Dermis blood vessel endothelial cell (primary cell): ENCODE measurements at regions not wholly inside any gene's neighbourhood (a gene's known extent, or its start where the extent isn't known, plus 50 kb on each side); places are given as distances from the start of the nearest gene placed in this dataset.
"Not testable (repeated sequence)": the region's sequence is repeated elsewhere in the genome, so short reads cannot be mapped to it uniquely, and the experiment has no call there.

ENCODE experiments used
- DNase-seq: peaks from one replicate; pipeline ENCODE4 v3.0.0; 2010

- DNase-seq = no peak
These were observed 302.8 kb upstream of the CRIM1 start for GRCh38 chr2:36052819-36053218.

GRCh38 chr2:36044411-36044810 lies 311.2 kb upstream of the CRIM1 start:
- no peak for DNase-seq

- no peak for DNase-seq
These were observed 320.4 kb upstream of the CRIM1 start for GRCh38 chr2:36035137-36035536.

- DNase-seq = no peak
These were observed 323.5 kb upstream of the CRIM1 start for GRCh38 chr2:36032046-36032445.

- no peak for DNase-seq
These were observed 324.1 kb upstream of the CRIM1 start for GRCh38 chr2:36031471-36031870.

GRCh38 chr2:36027616-36028015 lies 328.0 kb upstream of the CRIM1 start:
- DNase-seq = no peak

- DNase-seq = peak; percentile 71
These were observed 342.5 kb upstream of the CRIM1 start for GRCh38 chr2:36013064-36013463.

- no peak for DNase-seq
These were observed 349.1 kb upstream of the CRIM1 start for GRCh38 chr2:36006444-36006843.

- DNase-seq = no peak
These were observed 352.6 kb upstream of the CRIM1 start for GRCh38 chr2:36002941-36003340.

- no peak for DNase-seq
These were observed 358.1 kb upstream of the CRIM1 start for GRCh38 chr2:35997488-35997887.

GRCh38 chr2:35989503-35989902 lies 366.1 kb upstream of the CRIM1 start:
- DNase-seq = no peak

GRCh38 chr2:35989040-35989439 lies 366.5 kb upstream of the CRIM1 start:
- DNase-seq = no peak

- DNase-seq = no peak
These were observed 368.7 kb upstream of the CRIM1 start for GRCh38 chr2:35986871-35987270.

GRCh38 chr2:35978218-35978617 lies 377.4 kb upstream of the CRIM1 start:
- DNase-seq = no peak

GRCh38 chr2:35976611-35977010 lies 379.0 kb upstream of the CRIM1 start:
- no peak for DNase-seq

- DNase-seq = peak; percentile 99
These were observed 381.8 kb upstream of the CRIM1 start for GRCh38 chr2:35973737-35974132.

- peak; percentile 83 for DNase-seq
These were observed 382.3 kb upstream of the CRIM1 start for GRCh38 chr2:35973132-35973736.

- peak; percentile 75 for DNase-seq
These were observed 391.8 kb upstream of the CRIM1 start for GRCh38 chr2:35963824-35964223.

GRCh38 chr2:35963357-35963756 lies 392.2 kb upstream of the CRIM1 start:
- DNase-seq = peak; percentile 58

- DNase-seq = no peak
These were observed 392.9 kb upstream of the CRIM1 start for GRCh38 chr2:35962585-35963146.

GRCh38 chr2:35960596-35960995 lies 395.0 kb upstream of the CRIM1 start:
- peak; percentile 22 for DNase-seq

GRCh38 chr2:35957053-35957452 lies 398.5 kb upstream of the CRIM1 start:
- DNase-seq = not testable (repeated sequence)

- no peak for DNase-seq
These were observed 409.1 kb upstream of the CRIM1 start for GRCh38 chr2:35946478-35946877.

GRCh38 chr2:35938838-35939237 lies 416.7 kb upstream of the CRIM1 start:
- DNase-seq = no peak

GRCh38 chr2:35933031-35933430 lies 422.5 kb upstream of the CRIM1 start:
- DNase-seq = no peak
